ENCODE measurements at regions not wholly inside any gene's neighbourhood (a gene's known extent, or its start where the extent isn't known, plus 50 kb on each side); places are given as distances from the start of the nearest gene placed in this dataset.

DNA sequence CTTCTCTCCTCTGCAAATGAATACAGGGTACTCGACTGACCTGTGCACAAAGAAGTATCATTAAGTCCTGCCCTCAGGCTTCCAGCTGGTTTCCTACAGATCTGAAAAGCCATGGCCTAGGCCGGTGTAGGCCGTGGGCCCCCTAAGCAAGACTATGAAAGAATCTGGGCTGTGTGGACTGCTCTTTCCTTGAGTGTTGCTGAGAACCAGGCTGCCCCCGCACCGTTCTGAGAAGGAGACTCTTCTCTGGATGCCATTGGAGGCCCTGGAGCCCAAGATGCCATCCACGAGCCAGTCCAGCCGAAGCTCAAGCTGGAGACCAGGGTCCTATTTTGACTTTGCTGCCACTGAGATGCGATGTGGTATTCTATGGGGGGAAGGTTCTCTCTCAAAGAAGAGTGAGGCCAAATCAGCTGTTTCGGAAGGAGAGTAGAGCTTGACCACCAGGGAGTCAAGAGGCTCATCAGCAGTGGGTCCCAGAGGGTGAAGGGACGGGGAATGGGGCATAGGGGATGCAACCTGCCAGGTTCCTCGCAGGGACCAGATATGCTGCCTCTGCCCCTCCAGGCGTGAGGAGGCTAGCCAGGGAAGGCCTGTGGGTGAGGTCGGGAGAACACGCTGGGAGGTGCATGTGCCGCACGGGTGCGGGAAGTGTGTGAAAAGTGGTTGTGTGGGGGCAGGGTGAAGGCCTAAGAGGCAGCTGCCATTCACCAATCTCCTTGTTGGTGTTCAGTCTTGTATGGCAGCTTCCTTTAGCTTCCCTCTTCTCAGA lies 96.4 kb upstream of the B3GAT1 start:
- DNase-seq (ENCODE audit: low spot score): no peak

DNA sequence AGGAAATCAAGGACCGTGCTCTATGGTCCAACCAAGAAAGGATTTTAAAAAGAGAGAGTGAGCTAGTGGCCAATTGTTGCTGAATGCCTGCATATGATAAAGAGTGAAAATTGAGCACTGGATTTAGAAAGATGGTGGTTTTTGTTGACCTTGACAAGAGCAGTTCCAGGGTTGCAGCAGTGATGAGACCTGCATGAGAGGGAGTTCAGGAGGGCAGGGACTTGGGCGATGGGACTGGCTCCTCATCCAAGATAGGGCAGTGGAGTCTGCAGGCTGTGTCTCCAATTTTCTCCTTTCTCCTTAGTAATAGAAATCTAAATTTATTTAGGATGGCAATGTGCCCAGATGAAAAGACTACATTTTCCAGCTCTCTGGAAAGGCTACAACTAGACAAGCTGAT lies 94.0 kb upstream of the B3GAT1 start:
- H3K4me3 Mint-ChIP-seq (ENCODE audit: low read depth): no peak overlapping the region
- intact Hi-C loops (cut with micrococcal nuclease): no loop called here
- peaks cover 2% of the 10 kb centered on the region for H3K27me3 Mint-ChIP-seq (ENCODE audit: low read depth)
- no peak overlapping the region for H3K27ac Mint-ChIP-seq
- DNase-seq (ENCODE audit: low spot score): no peak
- no peaks in the 10 kb centered on the region for H3K4me1 Mint-ChIP-seq (ENCODE audit: low read depth)
- H3K36me3 Mint-ChIP-seq (ENCODE audit: low read depth): no peaks in the 10 kb centered on the region
- H3K9me3 Mint-ChIP-seq: no peaks in the 10 kb centered on the region

More for the DNA sequence above, 96.4 kb upstream of the B3GAT1 start:
- no peak overlapping the region for H3K4me3 Mint-ChIP-seq (ENCODE audit: low read depth)
- H3K27ac Mint-ChIP-seq: no peak overlapping the region
- no peaks in the 10 kb centered on the region for H3K4me1 Mint-ChIP-seq (ENCODE audit: low read depth)
- H3K27me3 Mint-ChIP-seq (ENCODE audit: low read depth): peaks cover 2% of the 10 kb centered on the region
- H3K9me3 Mint-ChIP-seq: no peaks in the 10 kb centered on the region
- intact Hi-C loops (cut with micrococcal nuclease): no loop called here
- H3K36me3 Mint-ChIP-seq (ENCODE audit: low read depth): no peaks in the 10 kb centered on the region

DNA sequence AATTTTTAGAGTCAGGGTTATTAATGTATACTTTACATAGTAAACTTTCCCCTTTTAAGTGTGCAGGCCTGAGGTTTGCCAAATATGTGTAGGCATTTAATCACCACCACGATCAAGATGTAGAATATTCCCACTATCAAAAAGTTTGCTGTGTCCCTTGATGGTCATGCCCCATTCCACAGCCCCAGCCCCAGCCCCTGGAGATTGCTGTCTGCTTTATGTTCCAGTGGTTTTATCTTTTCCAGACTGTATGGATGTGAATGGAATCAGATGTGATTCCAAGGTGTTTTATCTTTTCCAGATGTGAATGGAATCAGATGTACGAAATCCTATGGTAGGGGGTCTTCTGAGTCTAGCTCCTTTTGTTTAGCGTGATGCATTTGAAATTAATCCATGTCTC lies 93.1 kb upstream of the B3GAT1 start:
- no peaks in the 10 kb centered on the region for H3K4me1 Mint-ChIP-seq (ENCODE audit: low read depth)
- DNase-seq (ENCODE audit: low spot score): no peak
- no peak overlapping the region for H3K4me3 Mint-ChIP-seq (ENCODE audit: low read depth)
- H3K36me3 Mint-ChIP-seq (ENCODE audit: low read depth): no peaks in the 10 kb centered on the region
- intact Hi-C loops (cut with micrococcal nuclease): no loop called here
- H3K27ac Mint-ChIP-seq: no peak overlapping the region
- peaks cover 2% of the 10 kb centered on the region for H3K27me3 Mint-ChIP-seq (ENCODE audit: low read depth)
- H3K9me3 Mint-ChIP-seq: no peaks in the 10 kb centered on the region

DNA sequence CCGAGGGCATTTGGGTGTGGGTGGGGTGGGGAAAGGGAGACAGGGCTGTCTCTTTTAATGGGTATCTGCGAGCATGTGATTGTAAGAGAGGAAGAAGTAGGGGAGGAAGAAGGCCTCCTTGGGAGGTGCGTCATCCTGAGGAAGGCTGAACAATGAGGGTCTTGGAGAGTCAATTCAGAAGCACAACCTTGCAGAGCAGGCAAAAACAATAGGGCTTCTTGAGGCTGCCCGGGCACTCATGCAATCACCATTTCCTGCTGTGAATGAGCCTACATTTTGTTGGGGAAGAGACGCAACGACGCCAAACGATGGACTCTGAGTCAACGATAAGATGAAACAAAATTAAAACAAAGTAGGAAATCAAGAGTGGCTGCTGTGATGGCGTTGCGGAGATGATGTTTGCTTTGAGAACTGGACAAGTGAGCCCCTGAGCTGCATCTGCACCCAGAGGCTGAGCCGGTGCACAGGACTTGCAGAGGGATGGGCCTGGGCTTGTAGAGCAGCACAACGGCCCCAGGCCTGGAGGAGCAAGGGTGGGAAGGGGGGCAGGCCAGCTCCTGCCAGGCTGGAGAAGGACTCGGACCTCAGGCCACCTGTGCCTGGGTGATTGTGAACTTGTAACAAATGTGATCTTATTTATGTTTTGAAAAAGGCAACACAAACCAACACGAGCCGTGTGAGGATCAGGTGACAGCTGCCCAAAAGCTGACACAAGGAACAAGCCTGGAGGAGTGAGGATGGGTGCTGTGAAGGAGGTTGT lies 92.3 kb upstream of the B3GAT1 start:
- H3K4me3 Mint-ChIP-seq (ENCODE audit: low read depth): no peak overlapping the region
- no peaks in the 10 kb centered on the region for H3K4me1 Mint-ChIP-seq (ENCODE audit: low read depth)
- intact Hi-C loops (cut with micrococcal nuclease): no loop called here
- H3K27me3 Mint-ChIP-seq (ENCODE audit: low read depth): peaks cover 2% of the 10 kb centered on the region
- H3K36me3 Mint-ChIP-seq (ENCODE audit: low read depth): no peaks in the 10 kb centered on the region
- H3K9me3 Mint-ChIP-seq: no peaks in the 10 kb centered on the region
- no peak for DNase-seq (ENCODE audit: low spot score)
- no peak overlapping the region for H3K27ac Mint-ChIP-seq

DNA sequence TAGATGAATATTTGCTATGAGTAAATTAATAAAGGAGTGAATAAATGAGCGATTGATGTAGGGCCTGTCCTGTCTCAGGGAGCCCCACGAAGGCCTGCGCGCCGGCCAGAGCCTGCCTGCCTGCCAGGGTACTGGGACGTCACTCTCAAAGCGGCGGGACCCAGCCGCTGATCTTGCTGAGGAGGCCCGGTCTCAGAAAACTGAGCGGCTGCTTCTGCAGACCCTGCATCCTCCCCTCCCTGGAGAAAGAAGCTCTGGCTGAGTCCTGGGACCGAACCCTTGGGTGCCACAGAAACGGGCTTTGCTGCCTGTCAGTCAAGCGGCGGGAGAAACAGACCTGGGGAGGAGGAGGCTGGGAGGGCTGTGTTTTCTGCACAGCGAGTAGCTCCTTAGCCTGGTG lies 91.6 kb upstream of the B3GAT1 start:
- H3K27ac Mint-ChIP-seq: no peak overlapping the region
- peaks cover 2% of the 10 kb centered on the region for H3K27me3 Mint-ChIP-seq (ENCODE audit: low read depth)
- H3K4me3 Mint-ChIP-seq (ENCODE audit: low read depth): no peak overlapping the region
- no peaks in the 10 kb centered on the region for H3K9me3 Mint-ChIP-seq
- intact Hi-C loops (cut with micrococcal nuclease): no loop called here
- no peaks in the 10 kb centered on the region for H3K36me3 Mint-ChIP-seq (ENCODE audit: low read depth)
- no peaks in the 10 kb centered on the region for H3K4me1 Mint-ChIP-seq (ENCODE audit: low read depth)
- DNase-seq (ENCODE audit: low spot score): no peak

DNA sequence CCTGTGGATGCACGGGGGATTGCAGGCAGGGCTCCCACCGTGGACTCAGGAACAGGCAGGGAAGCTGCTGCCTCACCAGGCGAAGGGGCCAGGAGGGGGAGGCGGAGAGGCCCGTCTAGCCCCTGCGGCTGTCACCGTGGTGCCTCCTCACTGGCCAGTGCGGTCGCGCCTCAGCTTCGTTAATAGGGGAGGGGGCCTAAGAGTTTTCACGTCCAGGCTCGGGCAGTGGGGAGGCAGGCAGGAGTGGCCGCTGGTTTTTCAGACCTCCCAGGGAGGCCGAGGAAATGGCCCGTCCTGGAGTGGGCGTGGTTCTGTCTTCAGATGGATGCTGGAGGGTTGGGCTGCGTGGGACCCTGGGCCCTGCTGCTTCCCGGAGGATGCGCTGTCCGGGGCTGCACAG lies 91.1 kb upstream of the B3GAT1 start:
- Mint-ChIP-seq H3K4me1 (ENCODE audit: low read depth) (no peaks in the 10 kb centered on the region), H3K36me3 (ENCODE audit: low read depth) (no peaks in the 10 kb centered on the region), H3K27ac (no peak overlapping the region), H3K4me3 (ENCODE audit: low read depth) (no peak overlapping the region), H3K27me3 (ENCODE audit: low read depth) (peaks cover 2% of the 10 kb centered on the region), H3K9me3 (no peaks in the 10 kb centered on the region)
- no peak for DNase-seq (ENCODE audit: low spot score)
- intact Hi-C loops (cut with micrococcal nuclease): no loop called here

DNA sequence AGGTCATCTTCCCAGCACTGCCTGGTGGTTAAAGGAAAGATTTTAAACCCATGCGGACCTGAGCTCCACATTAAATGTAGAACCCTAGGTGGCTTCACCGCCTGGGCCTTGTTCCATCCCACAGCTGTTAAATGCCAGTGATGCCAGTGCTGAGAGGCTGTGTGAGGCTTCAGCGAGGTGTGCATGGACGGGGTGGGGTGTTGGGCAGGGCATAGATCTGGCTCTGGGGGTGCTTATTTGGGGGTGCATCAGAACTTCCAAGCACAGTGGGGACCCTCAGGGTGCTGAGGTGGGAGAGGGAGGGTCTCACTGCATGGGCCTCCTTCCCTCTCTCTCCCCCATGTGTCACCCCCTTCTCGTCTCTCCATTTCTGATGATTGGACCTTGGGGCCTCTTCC lies 90.1 kb upstream of the B3GAT1 start:
- intact Hi-C loops (cut with micrococcal nuclease): no loop called here
- no peak for DNase-seq (ENCODE audit: low spot score)
- Mint-ChIP-seq H3K4me1 (ENCODE audit: low read depth) (no peaks in the 10 kb centered on the region), H3K27ac (no peak overlapping the region), H3K27me3 (ENCODE audit: low read depth) (peaks cover 2% of the 10 kb centered on the region), H3K4me3 (ENCODE audit: low read depth) (no peak overlapping the region), H3K9me3 (no peaks in the 10 kb centered on the region), H3K36me3 (ENCODE audit: low read depth) (no peaks in the 10 kb centered on the region)

DNA sequence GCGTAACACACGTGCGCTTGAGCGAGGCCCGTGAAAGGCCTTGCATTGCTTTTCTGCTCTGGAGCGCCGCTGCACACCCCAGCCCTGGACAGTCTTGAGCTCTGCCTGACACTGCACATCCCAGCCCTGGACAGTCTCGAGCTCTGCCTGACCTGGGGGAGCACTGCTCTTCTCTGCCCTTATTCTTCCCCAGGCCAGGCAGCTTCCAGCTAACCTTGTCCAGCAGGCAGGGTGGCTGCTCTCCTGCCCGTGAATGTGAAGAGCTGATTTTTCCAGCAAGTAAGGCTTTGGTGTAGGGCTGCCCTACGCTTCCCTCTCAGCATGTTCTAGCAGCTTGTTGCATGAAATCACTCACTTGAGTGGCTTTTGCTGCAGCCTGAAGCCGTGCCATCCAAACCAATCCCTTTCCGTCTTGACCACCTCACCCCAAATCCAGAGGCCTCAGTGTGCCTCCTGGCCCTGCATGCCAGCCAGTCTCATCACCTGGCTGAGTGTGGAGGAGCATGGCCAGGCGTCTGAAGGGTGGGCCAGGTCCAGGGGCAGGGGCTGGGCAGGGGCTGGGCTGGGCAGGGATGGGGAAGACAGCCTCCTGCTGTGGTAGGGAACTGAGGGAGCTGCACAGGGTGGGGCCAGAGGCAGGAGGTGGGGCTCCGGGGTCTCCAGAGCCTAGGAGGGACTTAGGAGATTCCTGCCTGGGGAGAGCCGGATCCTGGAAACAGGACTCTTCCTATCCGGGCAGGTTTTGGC lies 89.5 kb upstream of the B3GAT1 start:
- H3K4me1 Mint-ChIP-seq (ENCODE audit: low read depth): no peaks in the 10 kb centered on the region
- H3K9me3 Mint-ChIP-seq: no peaks in the 10 kb centered on the region
- H3K27me3 Mint-ChIP-seq (ENCODE audit: low read depth): peaks cover 2% of the 10 kb centered on the region
- H3K36me3 Mint-ChIP-seq (ENCODE audit: low read depth): no peaks in the 10 kb centered on the region
- H3K27ac Mint-ChIP-seq: no peak overlapping the region
- no peak overlapping the region for H3K4me3 Mint-ChIP-seq (ENCODE audit: low read depth)
- intact Hi-C loops (cut with micrococcal nuclease): no loop called here
- no peak for DNase-seq (ENCODE audit: low spot score)

DNA sequence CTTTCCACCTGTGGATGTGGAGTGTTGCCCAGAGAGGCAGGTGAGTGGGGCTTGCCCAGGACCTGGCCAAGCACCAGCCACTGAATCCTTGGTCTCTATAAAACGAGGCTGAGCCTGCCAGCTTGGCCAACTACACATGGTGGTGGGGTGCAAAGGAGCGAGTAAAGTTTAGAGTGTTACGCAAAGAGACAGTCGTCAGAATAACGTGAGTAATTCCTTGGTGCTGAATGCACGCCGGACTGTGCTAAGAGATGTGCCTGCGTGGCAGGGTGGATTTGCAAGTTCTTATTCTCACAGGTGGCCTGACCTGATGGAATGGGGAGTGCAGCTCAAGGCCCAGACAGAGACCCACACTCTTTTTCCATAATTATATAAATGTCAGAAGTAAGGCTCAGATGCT lies 88.6 kb upstream of the B3GAT1 start:
- peaks cover 2% of the 10 kb centered on the region for H3K27me3 Mint-ChIP-seq (ENCODE audit: low read depth)
- no peak overlapping the region for H3K27ac Mint-ChIP-seq
- H3K9me3 Mint-ChIP-seq: no peaks in the 10 kb centered on the region
- no peak for DNase-seq (ENCODE audit: low spot score)
- no peak overlapping the region for H3K4me3 Mint-ChIP-seq (ENCODE audit: low read depth)
- intact Hi-C loops (cut with micrococcal nuclease): no loop called here
- no peaks in the 10 kb centered on the region for H3K36me3 Mint-ChIP-seq (ENCODE audit: low read depth)
- H3K4me1 Mint-ChIP-seq (ENCODE audit: low read depth): no peaks in the 10 kb centered on the region

DNA sequence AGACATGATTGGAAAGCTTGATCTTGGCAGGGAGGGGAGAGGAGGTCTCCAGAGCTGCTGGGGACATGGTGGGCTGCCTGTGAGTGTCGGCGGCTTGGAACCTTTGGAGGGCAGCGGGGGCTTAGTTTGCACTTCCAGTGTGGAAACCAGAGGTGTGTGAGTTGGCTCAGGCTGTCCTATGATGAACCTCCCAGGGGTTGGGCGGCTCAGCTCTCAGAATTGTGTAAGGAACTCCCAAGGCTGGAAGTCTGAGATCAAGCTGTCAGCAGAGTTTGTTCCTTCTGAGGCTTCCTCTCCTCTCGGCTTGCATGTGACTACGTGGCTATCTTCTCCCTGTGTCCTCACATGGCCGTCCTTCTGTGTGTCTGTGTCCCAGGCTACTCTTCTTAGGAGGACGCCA lies 87.9 kb upstream of the B3GAT1 start:
- DNase-seq (ENCODE audit: low spot score): no peak
- H3K36me3 Mint-ChIP-seq (ENCODE audit: low read depth): no peaks in the 10 kb centered on the region
- H3K4me3 Mint-ChIP-seq (ENCODE audit: low read depth): no peak overlapping the region
- intact Hi-C loops (cut with micrococcal nuclease): no loop called here
- H3K9me3 Mint-ChIP-seq: no peaks in the 10 kb centered on the region
- no peaks in the 10 kb centered on the region for H3K27me3 Mint-ChIP-seq (ENCODE audit: low read depth)
- H3K4me1 Mint-ChIP-seq (ENCODE audit: low read depth): no peaks in the 10 kb centered on the region
- H3K27ac Mint-ChIP-seq: no peak overlapping the region

DNA sequence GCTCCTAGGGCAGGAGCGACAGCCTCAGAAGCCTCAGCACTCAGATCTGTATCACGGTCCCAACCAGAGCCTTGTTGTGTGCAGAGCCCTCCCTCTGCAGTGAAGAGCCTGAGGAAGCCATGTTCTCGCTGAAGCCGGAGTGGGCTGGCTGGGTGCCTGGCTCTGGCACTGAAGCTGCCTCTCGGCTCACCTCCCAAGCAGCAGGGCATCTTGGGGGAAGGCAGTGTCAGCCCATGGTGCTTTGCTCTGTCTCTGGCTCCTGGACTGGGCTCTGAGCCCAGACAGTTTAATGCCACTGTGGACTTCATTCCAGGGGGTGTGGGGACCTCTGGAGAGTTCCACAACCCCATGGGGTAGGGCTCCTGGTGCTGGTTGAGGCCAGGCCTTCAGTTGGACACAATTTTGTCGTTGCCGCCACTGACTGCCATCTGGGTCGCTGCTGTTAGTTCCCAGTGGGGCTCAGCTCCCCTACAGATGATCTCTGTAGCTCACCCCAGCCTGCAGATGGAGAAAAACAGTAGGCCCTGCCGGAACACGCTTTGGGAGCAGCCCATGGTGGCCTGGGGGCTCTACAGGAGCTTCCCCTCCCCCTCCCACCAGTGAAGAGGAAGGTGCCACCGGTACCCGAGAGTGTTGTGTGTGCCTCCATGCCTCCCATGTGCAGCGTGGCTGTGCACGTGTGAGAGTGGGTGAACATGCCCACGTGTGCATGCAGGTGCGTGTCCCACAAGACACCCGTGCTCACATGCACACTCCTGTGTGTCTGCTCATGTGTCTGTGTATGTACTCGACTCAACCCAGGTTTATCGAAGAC lies 86.5 kb upstream of the B3GAT1 start:
- H3K4me1 Mint-ChIP-seq (ENCODE audit: low read depth): no peaks in the 10 kb centered on the region
- H3K27ac Mint-ChIP-seq: no peak overlapping the region
- intact Hi-C loops (cut with micrococcal nuclease): no loop called here
- no peaks in the 10 kb centered on the region for H3K9me3 Mint-ChIP-seq
- H3K27me3 Mint-ChIP-seq (ENCODE audit: low read depth): no peaks in the 10 kb centered on the region
- H3K36me3 Mint-ChIP-seq (ENCODE audit: low read depth): no peaks in the 10 kb centered on the region
- DNase-seq (ENCODE audit: low spot score): no peak
- no peak overlapping the region for H3K4me3 Mint-ChIP-seq (ENCODE audit: low read depth)

DNA sequence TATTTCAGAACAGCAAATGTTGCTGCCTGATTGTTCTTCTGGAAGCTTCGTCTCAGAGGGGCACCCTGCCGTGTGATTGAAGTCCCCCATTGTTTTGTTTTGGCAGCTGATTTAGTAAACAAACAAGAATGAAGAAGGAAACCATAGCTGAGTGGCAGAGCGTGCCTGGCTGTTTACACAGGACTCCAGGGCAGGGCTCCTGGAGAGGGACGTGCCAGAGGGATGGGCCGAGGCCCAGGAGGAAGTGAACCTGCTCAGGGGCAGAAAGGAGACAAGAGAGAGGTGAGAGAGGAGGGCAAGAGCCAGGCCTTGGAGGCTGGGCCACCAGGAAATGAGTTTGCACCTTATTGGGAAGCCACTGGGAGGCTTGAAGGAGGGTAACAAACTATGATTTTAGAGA lies 85.5 kb upstream of the B3GAT1 start:
- Mint-ChIP-seq H3K27me3 (ENCODE audit: low read depth) (no peaks in the 10 kb centered on the region), H3K9me3 (no peaks in the 10 kb centered on the region), H3K36me3 (ENCODE audit: low read depth) (no peaks in the 10 kb centered on the region), H3K4me3 (ENCODE audit: low read depth) (no peak overlapping the region), H3K4me1 (ENCODE audit: low read depth) (no peaks in the 10 kb centered on the region), H3K27ac (no peak overlapping the region)
- DNase-seq (ENCODE audit: low spot score): no peak
- intact Hi-C loops (cut with micrococcal nuclease): no loop called here

All from activated T-helper 2 cell treated with anti-CD3 and anti-CD28 coated beads, Interferon-gamma antibody, Interleukin-2, Interleukin-4, amounts not matched to agents 10 μg/mL and 5 μg/mL and 100 μg/mL, durations not matched to agents 14 hours and 24 hours and 36 hours (primary cell).